Spleen (tissue), 11 donors: ENCODE measurements at regions not wholly inside any gene's neighbourhood (a gene's known extent, or its start where the extent isn't known, plus 50 kb on each side); places are given as distances from the start of the nearest gene placed in this dataset.

ENCODE experiments used
- DNase-seq: peaks from one replicate; pipeline ENCODE4 v3.0.0-alpha.2; 2020
- H3K27ac ChIP-seq, 8 donors: fragments of 200-600 bp; sonication (generic) in 7 of 8; 1 replicate in 4 of 8; 2 replicates in 4 of 8; pipeline versions ENCODE4 v1.5.0 to v1.8.0; 2016 to 2021; ENCODE audit warnings: inconsistent platforms in 4 of 8, mild to moderate bottlenecking in 4 of 8, moderate library complexity in 1 of 8
- H3K27me3 ChIP-seq, 7 donors: fragments of 200-600 bp; sonication (generic) in 6 of 7; replicated peaks in 1 of 7; 1 replicate in 4 of 7; 2 replicates in 3 of 7; pipeline versions ENCODE4 v1.5.0 to v1.8.0; 2016 to 2021; ENCODE audit warnings: inconsistent platforms in 3 of 7, mild to moderate bottlenecking in 1 of 7
- H3K36me3 ChIP-seq, 6 donors: fragments of 200-600 bp; sonication (generic) in 5 of 6; 1 replicate in 4 of 6; 2 replicates in 2 of 6; pipeline versions ENCODE4 v1.5.0 to v1.8.0; 2016 to 2021; ENCODE audit warnings: inconsistent platforms in 2 of 6
- H3K4me1 ChIP-seq, 6 donors: fragments of 200-600 bp; sonication (generic) in 5 of 6; 1 replicate in 3 of 6; 2 replicates in 3 of 6; pipeline versions ENCODE4 v1.5.0 to v1.8.0; 2016 to 2021; ENCODE audit warnings: inconsistent platforms in 3 of 6
- H3K4me3 ChIP-seq, 8 donors: fragments of 200-600 bp; sonication (generic) in 7 of 8; 1 replicate in 4 of 8; 2 replicates in 4 of 8; pipeline versions ENCODE4 v1.5.0 to v1.8.0; 2016 to 2021; ENCODE audit warnings: inconsistent platforms in 4 of 8, mild to moderate bottlenecking in 4 of 8, moderate library complexity in 2 of 8
- H3K9me3 ChIP-seq, 8 donors: fragments of 200-600 bp; sonication (generic) in 7 of 8; 1 replicate in 4 of 8; 2 replicates in 4 of 8; pipeline versions ENCODE4 v1.5.0 to v1.8.0; 2016 to 2021; ENCODE audit warnings: inconsistent platforms in 4 of 8
- CTCF ChIP-seq, 11 experiments: fragments of 200-600 bp in 7 of 11; fragments of 450-650 bp in 4 of 11; sonication (generic) in 4 of 11; IDR thresholded peaks in 8 of 11; conservative IDR thresholded peaks in 3 of 11; 1 replicate in 7 of 11; 2 replicates in 4 of 11; pipeline versions ENCODE4 v1.4.0 to v1.8.0; 2016 to 2021; ENCODE audit warnings: antibody characterized with exemption in 11 of 11, inconsistent platforms in 4 of 11, mild to moderate bottlenecking in 1 of 11
- POLR2A ChIP-seq, 3 donors: fragments of 450-650 bp; IDR thresholded peaks; one replicate each; pipeline ENCODE4 v1.5.1; 2017; ENCODE audit warnings: antibody characterized with exemption in 3 of 3, mild to moderate bottlenecking in 1 of 3
- POLR2AphosphoS5 ChIP-seq, 3 donors: sonication (generic); formaldehyde crosslinking; IDR thresholded peaks; one replicate each; pipeline ENCODE4 v1.5.1; 2017; ENCODE audit warnings: antibody characterized with exemption in 3 of 3
- WGBS, 5 donors: extraction: QIAGEN DNeasy Blood & Tissue Kit in 3 of 5; methylation state at CpG; one replicate each; pipeline versions ENCODE4 v1.1.5 to v1.1.7; 2013 to 2018; 5-methylcytosine and 5-hydroxymethylcytosine counted together
- intact Hi-C: fragments of 100-400 bp; cut with DNase I; formaldehyde crosslinking; loops from one replicate; pipeline ENCODE4 v1.15.0; 2023; ENCODE audit warnings: low total_unique reads
- donor health status: healthy with polysubstance abuse.
- donor health status: DM: no; HTN: no; CAD: no; lungs with moderate emphysema.
- donor health status: DM: no; HTN: no; CAD: no.
- donor health status: Bipolar disorder and iron deficiency.
- donor health status: healthy.
- donor health status: DM: no; HTN: no; CAD: no.
- donor health status: DM: yes; HTN: yes; CAD: no.

GRCh38 chr16:65776639-65777183 is 589.8 kb upstream of the CDH5 start:
- no peak overlapping the region for H3K4me3 ChIP-seq
- 74 to 88% (median 80%) methylated on average over 2 of the region's 2 CpGs for WGBS, 5 donors
- TF ChIP-seq POLR2AphosphoS5 (IDR thresholded peaks at IDR 0.05): no peak
- no peak for TF ChIP-seq CTCF (IDR thresholded peaks at IDR 0.05 in 8 of 11, conservative IDR thresholded peaks at IDR 0.05 in 3 of 11)
- no peak for TF ChIP-seq POLR2A (IDR thresholded peaks at IDR 0.05)
- intact Hi-C loops: no loop called here
- no peak for DNase-seq
- H3K4me1 ChIP-seq: no peaks in the 10 kb centered on the region
- H3K27ac ChIP-seq: no peak overlapping the region
- H3K36me3 ChIP-seq: no peaks in the 10 kb centered on the region
- no peaks in the 10 kb centered on the region for H3K27me3 ChIP-seq
- H3K9me3 ChIP-seq: peaks cover 0 to 17% (median 10%) of the 10 kb centered on the region in 8 donors

DNA sequence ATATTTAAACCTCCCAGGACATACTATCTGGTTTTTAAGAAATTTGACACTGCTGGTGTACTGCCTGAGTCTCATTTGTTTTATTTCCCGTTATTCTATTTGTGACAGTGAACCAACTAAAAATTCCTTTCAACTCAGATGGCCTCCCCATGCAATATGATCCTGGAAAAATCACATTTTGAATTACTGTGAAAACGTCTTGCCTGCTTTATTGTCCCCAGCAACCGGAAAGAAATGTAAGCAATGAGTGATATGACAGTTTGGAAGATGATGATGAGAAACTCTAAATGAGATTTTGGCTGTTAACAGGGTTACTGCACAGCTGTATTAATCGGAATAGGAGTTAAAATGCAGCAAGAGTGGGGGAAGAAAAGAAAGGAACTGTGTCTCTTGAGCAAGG is 590.7 kb upstream of the CDH5 start:
- intact Hi-C loops: no loop called here
- Histone ChIP-seq H3K9me3 (peaks cover 0 to 26% (median 15%) of the 10 kb centered on the region in 8 donors), H3K27ac (no peak overlapping the region), H3K27me3 (no peaks in the 10 kb centered on the region), H3K4me3 (no peak overlapping the region), H3K36me3 (no peaks in the 10 kb centered on the region), H3K4me1 (no peaks in the 10 kb centered on the region)
- TF ChIP-seq POLR2AphosphoS5 (IDR thresholded peaks at IDR 0.05) (no peak), CTCF (IDR thresholded peaks at IDR 0.05 in 8 of 11, conservative IDR thresholded peaks at IDR 0.05 in 3 of 11) (no peak), POLR2A (IDR thresholded peaks at IDR 0.05) (no peak)
- WGBS, 5 donors: 57 to 78% (median 61%) methylated on average over 4 of the region's 4 CpGs
- no peak for DNase-seq

DNA sequence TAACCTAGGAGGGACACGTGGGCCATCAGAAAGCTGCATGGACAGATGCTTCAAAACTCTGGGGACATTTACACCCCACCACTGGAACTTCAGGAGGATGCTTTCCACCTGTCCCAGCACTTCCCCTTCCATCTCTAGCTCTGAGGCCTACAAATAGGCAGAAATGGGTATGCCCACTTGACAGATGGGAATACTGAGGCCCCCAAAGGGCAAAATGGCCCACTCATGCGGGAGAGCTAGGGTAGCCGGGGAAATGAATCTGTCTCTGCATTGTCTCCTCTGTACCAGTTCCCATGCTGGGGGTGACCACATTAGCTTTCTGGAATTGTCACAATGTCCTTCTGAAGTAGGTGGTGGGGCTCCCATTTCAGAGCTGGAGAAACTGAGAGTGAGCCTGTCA is 592.1 kb upstream of the CDH5 start:
- Histone ChIP-seq H3K27me3 (no peaks in the 10 kb centered on the region), H3K4me1 (no peaks in the 10 kb centered on the region), H3K36me3 (no peaks in the 10 kb centered on the region), H3K4me3 (no peak overlapping the region), H3K27ac (no peak overlapping the region), H3K9me3 (peaks cover 0 to 41% (median 27%) of the 10 kb centered on the region in 8 donors)
- intact Hi-C loops: no loop called here
- no peak for DNase-seq
- WGBS, 5 donors: 46 to 95% (median 62%) methylated on average over 3 of the region's 3 CpGs
- no peak for TF ChIP-seq CTCF (IDR thresholded peaks at IDR 0.05 in 8 of 11, conservative IDR thresholded peaks at IDR 0.05 in 3 of 11)
- TF ChIP-seq POLR2AphosphoS5 (IDR thresholded peaks at IDR 0.05): no peak
- TF ChIP-seq POLR2A (IDR thresholded peaks at IDR 0.05): no peak

- Histone ChIP-seq H3K4me3 (no peak overlapping the region), H3K4me1 (no peaks in the 10 kb centered on the region), H3K9me3 (peaks cover 0 to 45% (median 27%) of the 10 kb centered on the region in 8 donors), H3K27ac (no peak overlapping the region), H3K27me3 (no peaks in the 10 kb centered on the region), H3K36me3 (no peaks in the 10 kb centered on the region)
- no peak for DNase-seq
- intact Hi-C loops: no loop called here
- 54 to 78% (median 61%) methylated on average over 9 to 10 of the region's 10 CpGs for WGBS, 5 donors
- TF ChIP-seq CTCF (IDR thresholded peaks at IDR 0.05 in 8 of 11, conservative IDR thresholded peaks at IDR 0.05 in 3 of 11): no peak
- TF ChIP-seq POLR2AphosphoS5 (IDR thresholded peaks at IDR 0.05): no peak
- no peak for TF ChIP-seq POLR2A (IDR thresholded peaks at IDR 0.05)
These were observed 593.1 kb upstream of the CDH5 start for GRCh38 chr16:65773301-65773874.
